Naive thymus-derived CD8-positive, alpha-beta T cell (primary cell): ENCODE measurements at regions not wholly inside any gene's neighbourhood (a gene's known extent, or its start where the extent isn't known, plus 50 kb on each side); places are given as distances from the start of the nearest gene placed in this dataset.
"Not testable (repeated sequence)": the region's sequence is repeated elsewhere in the genome, so short reads cannot be mapped to it uniquely, and the experiment has no call there.

Source experiments
- ATAC-seq, 2 donors: fragments of 150-1000 bp; cut with Tn5 transposase in 1 of 2; sonication (Bioruptor Pico), chemical (Tn5 transposase) in 1 of 2; 1 replicate in 1 of 2; 2 replicates in 1 of 2; pipeline ENCODE4 v1.10.0; 2021; ENCODE audit warnings: mild to moderate bottlenecking in 2 of 2, moderate library complexity in 2 of 2
- POLR2A ChIA-PET: fragments of 350-600 bp; sonication (Branson Sonifier 250); formaldehyde crosslinking; loops from one replicate; lab custom pipeline; 2021; ENCODE audit warnings: antibody characterized with exemption; lab: Charles Lee
- DNase-seq, 10 donors: peaks; one replicate each; pipeline versions ENCODE4 v3.0.0 to v3.0.0-alpha.2; 2020 to 2022
- H3K27ac Mint-ChIP-seq, 10 donors: one replicate each; pipeline ENCODE4 v1.8.0; 2020 to 2022; ENCODE audit warnings: mild to moderate bottlenecking in 10 of 10, mixed read lengths in 10 of 10, moderate library complexity in 4 of 10, inconsistent platforms in 1 of 10
- H3K27me3 Mint-ChIP-seq, 5 donors: one replicate each; pipeline ENCODE4 v1.8.0; 2021 to 2022; ENCODE audit warnings: mixed read lengths in 5 of 5
- H3K36me3 Mint-ChIP-seq, 3 donors: one replicate each; pipeline ENCODE4 v1.8.0; 2020 to 2022; ENCODE audit warnings: mixed read lengths in 3 of 3, mild to moderate bottlenecking in 2 of 3, inconsistent platforms in 1 of 3
- H3K4me1 Mint-ChIP-seq, 4 donors: one replicate each; pipeline ENCODE4 v1.8.0; 2021 to 2022; ENCODE audit warnings: mixed read lengths in 4 of 4
- H3K4me3 Mint-ChIP-seq, 10 donors: one replicate each; pipeline ENCODE4 v1.8.0; 2020 to 2022; ENCODE audit warnings: mild to moderate bottlenecking in 10 of 10, mixed read lengths in 10 of 10, moderate library complexity in 6 of 10, inconsistent platforms in 1 of 10
- H3K9me3 Mint-ChIP-seq, 9 donors: one replicate each; pipeline ENCODE4 v1.8.0; 2020 to 2022; ENCODE audit warnings: mixed read lengths in 9 of 9, mild to moderate bottlenecking in 3 of 9, inconsistent platforms in 1 of 9, moderate library complexity in 1 of 9

- DNase-seq: no peak
- Mint-ChIP-seq H3K4me1 (no peaks in the 10 kb centered on the region), H3K27me3 (no peaks in the 10 kb centered on the region), H3K9me3 (peaks cover 0 to 8% (median 2%) of the 10 kb centered on the region in 9 donors), H3K27ac (no peak overlapping the region), H3K36me3 (peaks cover 0 to 3% (median 0%) of the 10 kb centered on the region in 3 donors), H3K4me3 (no peak overlapping the region)
- no peak for ATAC-seq
- POLR2A ChIA-PET: no interaction called here
These were observed 576.8 kb upstream of the HS3ST1 start for GRCh38 chr4:12005471-12005870.

- DNase-seq, H3K4me1 Mint-ChIP-seq, H3K27me3 Mint-ChIP-seq, POLR2A ChIA-PET, ATAC-seq, H3K4me3 Mint-ChIP-seq, H3K36me3 Mint-ChIP-seq: not testable (repeated sequence)
- peak overlapping the region in 1 of 10 donors; percentile 10 for H3K27ac Mint-ChIP-seq
- H3K9me3 Mint-ChIP-seq: peaks cover 5 to 41% (median 21%) of the 10 kb centered on the region in 9 donors
These were observed 567.9 kb upstream of the HS3ST1 start for GRCh38 chr4:11996581-11996980.

GRCh38 chr4:11976726-11977263 lies 548.1 kb upstream of the HS3ST1 start:
- H3K27me3 Mint-ChIP-seq: peaks cover 0 to 2% (median 0%) of the 10 kb centered on the region in 5 donors
- no peaks in the 10 kb centered on the region for H3K36me3 Mint-ChIP-seq
- DNase-seq (no peak), ATAC-seq (no peak)
- H3K4me1 Mint-ChIP-seq: no peaks in the 10 kb centered on the region
- no peak overlapping the region for H3K27ac Mint-ChIP-seq
- peaks cover 0 to 10% (median 0%) of the 10 kb centered on the region in 9 donors for H3K9me3 Mint-ChIP-seq
- H3K4me3 Mint-ChIP-seq: no peak overlapping the region
- POLR2A ChIA-PET: no interaction called here

- Mint-ChIP-seq H3K27ac (no peak overlapping the region), H3K4me1 (no peaks in the 10 kb centered on the region), H3K4me3 (no peak overlapping the region), H3K36me3 (no peaks in the 10 kb centered on the region), H3K27me3 (peaks cover 0 to 3% (median 0%) of the 10 kb centered on the region in 5 donors), H3K9me3 (peaks cover 0 to 5% (median 0%) of the 10 kb centered on the region in 9 donors)
- POLR2A ChIA-PET: no interaction called here
- DNase-seq (no peak), ATAC-seq (no peak)
These were observed 544.6 kb upstream of the HS3ST1 start for GRCh38 chr4:11973270-11973669.

GRCh38 chr4:11970754-11971153 lies 542.1 kb upstream of the HS3ST1 start:
- ATAC-seq (no peak), DNase-seq (no peak)
- H3K4me1 Mint-ChIP-seq: no peaks in the 10 kb centered on the region
- H3K9me3 Mint-ChIP-seq: peaks cover 0 to 6% (median 0%) of the 10 kb centered on the region in 9 donors
- POLR2A ChIA-PET: no interaction called here
- no peak overlapping the region for H3K4me3 Mint-ChIP-seq
- H3K27me3 Mint-ChIP-seq: peaks cover 0 to 3% (median 2%) of the 10 kb centered on the region in 5 donors
- no peaks in the 10 kb centered on the region for H3K36me3 Mint-ChIP-seq
- H3K27ac Mint-ChIP-seq: no peak overlapping the region

GRCh38 chr4:11966782-11967181 lies 538.1 kb upstream of the HS3ST1 start:
- DNase-seq (no peak), ATAC-seq (no peak)
- Mint-ChIP-seq H3K4me1 (no peaks in the 10 kb centered on the region), H3K27ac (no peak overlapping the region), H3K36me3 (no peaks in the 10 kb centered on the region), H3K9me3 (peaks cover 0 to 9% (median 3%) of the 10 kb centered on the region in 9 donors), H3K27me3 (peaks cover 0 to 6% (median 2%) of the 10 kb centered on the region in 5 donors), H3K4me3 (no peak overlapping the region)
- POLR2A ChIA-PET: no interaction called here

GRCh38 chr4:11954093-11954492 lies 525.4 kb upstream of the HS3ST1 start:
- POLR2A ChIA-PET: no interaction called here
- peaks cover 0 to 2% (median 0%) of the 10 kb centered on the region in 5 donors for H3K27me3 Mint-ChIP-seq
- H3K4me1 Mint-ChIP-seq: no peaks in the 10 kb centered on the region
- no peak for ATAC-seq
- H3K4me3 Mint-ChIP-seq: no peak overlapping the region
- H3K36me3 Mint-ChIP-seq: no peaks in the 10 kb centered on the region
- no peak overlapping the region for H3K27ac Mint-ChIP-seq
- H3K9me3 Mint-ChIP-seq: no peaks in the 10 kb centered on the region
- no peak for DNase-seq

- POLR2A ChIA-PET: no interaction called here
- ATAC-seq (no peak), DNase-seq (no peak)
- Mint-ChIP-seq H3K4me3 (no peak overlapping the region), H3K27ac (no peak overlapping the region), H3K27me3 (peaks cover 0 to 9% (median 1%) of the 10 kb centered on the region in 5 donors), H3K4me1 (no peaks in the 10 kb centered on the region), H3K36me3 (no peaks in the 10 kb centered on the region), H3K9me3 (no peaks in the 10 kb centered on the region)
These were observed 520.7 kb upstream of the HS3ST1 start for GRCh38 chr4:11949355-11949754.

GRCh38 chr4:11947629-11948028 lies 518.9 kb upstream of the HS3ST1 start:
- H3K4me3 Mint-ChIP-seq, POLR2A ChIA-PET, ATAC-seq: not testable (repeated sequence)

GRCh38 chr4:11937941-11938340 lies 509.2 kb upstream of the HS3ST1 start:
- POLR2A ChIA-PET: no interaction called here
- no peaks in the 10 kb centered on the region for H3K27me3 Mint-ChIP-seq
- no peaks in the 10 kb centered on the region for H3K36me3 Mint-ChIP-seq
- no peak for ATAC-seq
- H3K9me3 Mint-ChIP-seq: peaks cover 0 to 15% (median 3%) of the 10 kb centered on the region in 9 donors
- DNase-seq: no peak
- H3K4me3 Mint-ChIP-seq: no peak overlapping the region
- H3K27ac Mint-ChIP-seq: no peak overlapping the region
- H3K4me1 Mint-ChIP-seq: no peaks in the 10 kb centered on the region

More at GRCh38 chr4:11947629-11948028, 518.9 kb upstream of the HS3ST1 start:
- H3K4me1 Mint-ChIP-seq, H3K36me3 Mint-ChIP-seq, DNase-seq, H3K27ac Mint-ChIP-seq, H3K9me3 Mint-ChIP-seq, H3K27me3 Mint-ChIP-seq: not testable (repeated sequence)

- ATAC-seq: no peak
- POLR2A ChIA-PET: no interaction called here
- Mint-ChIP-seq H3K4me1 (no peaks in the 10 kb centered on the region), H3K36me3 (no peaks in the 10 kb centered on the region), H3K27ac (no peak overlapping the region), H3K9me3 (peaks cover 0 to 21% (median 5%) of the 10 kb centered on the region in 9 donors), H3K4me3 (no peak overlapping the region), H3K27me3 (no peaks in the 10 kb centered on the region)
- no peak for DNase-seq
These were observed 502.6 kb upstream of the HS3ST1 start for GRCh38 chr4:11931266-11931820.

GRCh38 chr4:11929080-11929479 lies 500.4 kb upstream of the HS3ST1 start:
- H3K4me3 Mint-ChIP-seq: no peak overlapping the region
- POLR2A ChIA-PET: no interaction called here
- H3K9me3 Mint-ChIP-seq: peaks cover 0 to 21% (median 4%) of the 10 kb centered on the region in 9 donors
- ATAC-seq (no peak), DNase-seq (no peak)
- H3K27ac Mint-ChIP-seq: no peak overlapping the region
- H3K27me3 Mint-ChIP-seq: peaks cover 0 to 1% (median 0%) of the 10 kb centered on the region in 5 donors
- no peaks in the 10 kb centered on the region for H3K36me3 Mint-ChIP-seq
- H3K4me1 Mint-ChIP-seq: no peaks in the 10 kb centered on the region

- Mint-ChIP-seq H3K4me1 (no peaks in the 10 kb centered on the region), H3K27ac (no peak overlapping the region), H3K9me3 (peaks cover 0 to 22% (median 6%) of the 10 kb centered on the region in 9 donors), H3K27me3 (peaks cover 0 to 2% (median 0%) of the 10 kb centered on the region in 5 donors), H3K4me3 (no peak overlapping the region), H3K36me3 (no peaks in the 10 kb centered on the region)
- POLR2A ChIA-PET: no interaction called here
- DNase-seq: no peak
- no peak for ATAC-seq
These were observed 490.6 kb upstream of the HS3ST1 start for GRCh38 chr4:11919316-11919715.

GRCh38 chr4:11914406-11914805 lies 485.7 kb upstream of the HS3ST1 start:
- peaks cover 0 to 22% (median 5%) of the 10 kb centered on the region in 9 donors for H3K9me3 Mint-ChIP-seq
- H3K27ac Mint-ChIP-seq: no peak overlapping the region
- ATAC-seq: no peak
- DNase-seq: no peak
- no peaks in the 10 kb centered on the region for H3K36me3 Mint-ChIP-seq
- no peaks in the 10 kb centered on the region for H3K27me3 Mint-ChIP-seq
- POLR2A ChIA-PET: no interaction called here
- no peaks in the 10 kb centered on the region for H3K4me1 Mint-ChIP-seq
- no peak overlapping the region for H3K4me3 Mint-ChIP-seq
